ENCODE measurements at regions not wholly inside any gene's neighbourhood (a gene's known extent, or its start where the extent isn't known, plus 50 kb on each side); places are given as distances from the start of the nearest gene placed in this dataset. TPM values are rescaled to one million over a fixed set of nuclear protein-coding genes. Genes with fewer than 3 reads are reported as not detected.
A peak's percentile ranks its signal among the peaks of the same experiment; 100 is the strongest.

DNA sequence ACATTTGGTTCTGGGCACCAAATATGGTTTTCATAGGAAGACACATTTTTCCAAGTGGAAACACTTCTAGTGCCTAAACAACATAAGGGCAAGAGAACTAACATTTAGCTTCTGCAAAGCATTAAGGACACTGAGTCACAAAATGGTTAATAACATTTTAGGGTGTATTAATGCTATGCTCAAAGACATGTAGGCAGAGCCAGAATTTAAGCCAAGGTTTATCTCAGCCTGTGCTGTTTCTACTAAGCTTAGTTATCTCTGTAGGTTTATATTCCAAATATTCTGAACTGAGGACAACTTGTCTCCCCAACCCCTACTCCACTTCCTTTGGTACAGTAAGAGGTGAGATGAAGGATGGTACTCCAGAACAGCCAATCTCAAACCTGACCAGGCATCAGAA is 54.1 kb upstream of the AKAP13 start:
- TF ChIP-seq POLR2A (IDR thresholded peaks at IDR 0.05), result no peak
- no peak for TF ChIP-seq CTCF (IDR thresholded peaks at IDR 0.05)
- TF ChIP-seq EP300 (IDR thresholded peaks at IDR 0.05), result no peak
- DNase-seq, result no peak
- H3K27ac ChIP-seq, result no peak overlapping the region
- H3K4me1 ChIP-seq (ENCODE audit: insufficient read depth), result peaks cover 4% of the 10 kb centered on the region
- H3K36me3 ChIP-seq, result no peaks in the 10 kb centered on the region
- H3K27me3 ChIP-seq, result no peaks in the 10 kb centered on the region
- no peaks in the 10 kb centered on the region for H3K9me3 ChIP-seq
- intact Hi-C loops (cut with DNase I), result no loop called here
- no peak overlapping the region for H3K4me3 ChIP-seq

DNA sequence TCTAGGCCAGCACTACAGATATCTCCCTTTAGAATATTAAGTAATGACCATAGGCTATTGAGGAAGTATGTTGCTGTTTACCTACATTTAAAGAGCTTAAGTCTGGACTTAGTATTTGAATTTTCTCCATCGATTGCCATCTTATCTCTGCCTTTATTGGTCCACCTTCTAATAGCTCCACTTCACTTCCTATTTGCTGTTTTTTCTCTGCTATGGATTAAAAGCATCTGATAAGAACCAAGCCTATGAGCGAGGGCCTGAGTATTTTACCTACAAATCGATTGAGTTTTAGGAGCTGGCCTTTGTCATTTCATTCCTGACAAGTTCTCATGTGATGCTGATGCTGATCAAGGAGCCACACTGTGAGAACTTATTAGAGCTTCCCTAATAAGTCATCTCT is 52.6 kb upstream of the AKAP13 start:
- H3K27ac ChIP-seq, result no peak overlapping the region
- DNase-seq, result no peak
- H3K9me3 ChIP-seq, result no peaks in the 10 kb centered on the region
- TF ChIP-seq EP300 (IDR thresholded peaks at IDR 0.05) (no peak), POLR2A (IDR thresholded peaks at IDR 0.05) (no peak), CTCF (IDR thresholded peaks at IDR 0.05) (no peak)
- 86 to 93% (median 88%) methylated on average over 3 of the region's 3 CpGs for WGBS, 3 donors
- H3K4me1 ChIP-seq (ENCODE audit: insufficient read depth), result peaks cover 6% of the 10 kb centered on the region
- H3K27me3 ChIP-seq, result no peaks in the 10 kb centered on the region
- intact Hi-C loops (cut with DNase I), result no loop called here
- no peak overlapping the region for H3K4me3 ChIP-seq
- H3K36me3 ChIP-seq, result no peaks in the 10 kb centered on the region

GRCh38 chr15:85329561-85330422 is 50.6 kb upstream of the AKAP13 start:
- TF ChIP-seq POLR2A (IDR thresholded peaks at IDR 0.05) (no peak), EP300 (IDR thresholded peaks at IDR 0.05) (no peak), CTCF (IDR thresholded peaks at IDR 0.05) (no peak)
- H3K27me3 ChIP-seq, result no peaks in the 10 kb centered on the region
- H3K4me3 ChIP-seq, result peak overlapping the region; percentile 37
- intact Hi-C loops (cut with DNase I), result no loop called here
- 2 to 13% (median 5%) methylated on average over 19 of the region's 19 CpGs for WGBS, 3 donors
- peak in 2 of 5 donors; percentile 10 to 24 for DNase-seq
- H3K27ac ChIP-seq, result peak overlapping the region; percentile 37 to 70
- no peaks in the 10 kb centered on the region for H3K36me3 ChIP-seq
- H3K4me1 ChIP-seq (ENCODE audit: insufficient read depth), result peaks cover 5% of the 10 kb centered on the region
- H3K9me3 ChIP-seq, result no peaks in the 10 kb centered on the region

Small RNA genes in the stretch of these regions (small RNA-seq; reads per million reads assigned to genes)
- not detected for gene RN7SL428P
